ENCODE measurements at regions not wholly inside any gene's neighbourhood (a gene's known extent, or its start where the extent isn't known, plus 50 kb on each side); places are given as distances from the start of the nearest gene placed in this dataset.
"Not testable (repeated sequence)": the region's sequence is repeated elsewhere in the genome, so short reads cannot be mapped to it uniquely, and the experiment has no call there.

DNA sequence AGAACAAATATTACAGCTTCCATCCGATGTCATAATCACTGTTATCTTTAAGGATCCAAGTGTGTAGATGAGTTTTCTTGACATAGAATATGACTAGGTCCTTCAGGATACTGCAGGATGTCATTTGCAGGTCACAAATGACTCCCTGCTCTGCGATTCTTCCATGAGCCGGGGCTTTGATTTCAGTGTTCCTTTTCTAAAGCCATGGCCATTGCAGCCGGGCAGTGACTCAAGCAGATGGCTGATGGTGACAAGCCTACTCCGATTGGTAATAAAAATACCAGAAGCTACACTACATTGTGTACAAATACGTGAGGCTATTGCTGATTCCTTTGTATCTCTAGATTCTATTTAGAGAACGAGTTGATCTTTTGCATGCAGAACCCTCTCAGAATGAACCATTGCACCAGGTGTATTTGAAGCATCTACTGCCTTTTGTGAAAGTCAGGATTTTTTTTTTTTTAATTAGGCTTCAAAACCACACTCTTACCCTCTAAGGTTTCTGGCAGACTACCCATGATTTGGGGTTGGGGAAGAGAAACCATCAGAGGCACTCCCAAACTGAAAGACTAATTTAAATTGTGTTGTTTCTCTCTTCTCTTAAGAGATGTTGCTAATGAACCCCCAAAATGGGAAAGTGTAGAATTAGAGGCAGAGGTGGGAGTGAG lies 271.0 kb upstream of the ADRA1B start:
- no peak for DNase-seq

DNA sequence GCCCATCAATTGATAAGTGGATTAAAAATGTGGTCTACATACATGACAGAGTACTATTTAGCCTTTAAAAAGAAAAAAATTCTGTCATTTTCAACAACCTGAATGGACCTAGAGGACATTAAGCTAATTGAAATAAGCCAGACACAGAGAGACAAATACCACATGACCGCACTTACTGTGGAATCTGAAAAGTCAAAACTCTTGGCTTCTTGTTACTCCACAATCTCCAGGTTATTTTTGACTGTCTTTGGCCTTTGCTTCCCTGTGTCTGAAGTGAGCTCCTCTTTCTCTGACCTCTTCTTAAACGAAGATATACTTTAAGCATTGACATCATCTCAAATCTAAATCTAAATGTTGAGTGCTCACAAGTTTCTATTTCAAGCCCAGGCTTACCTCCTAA lies 265.5 kb upstream of the ADRA1B start:
- no peak for DNase-seq

DNA sequence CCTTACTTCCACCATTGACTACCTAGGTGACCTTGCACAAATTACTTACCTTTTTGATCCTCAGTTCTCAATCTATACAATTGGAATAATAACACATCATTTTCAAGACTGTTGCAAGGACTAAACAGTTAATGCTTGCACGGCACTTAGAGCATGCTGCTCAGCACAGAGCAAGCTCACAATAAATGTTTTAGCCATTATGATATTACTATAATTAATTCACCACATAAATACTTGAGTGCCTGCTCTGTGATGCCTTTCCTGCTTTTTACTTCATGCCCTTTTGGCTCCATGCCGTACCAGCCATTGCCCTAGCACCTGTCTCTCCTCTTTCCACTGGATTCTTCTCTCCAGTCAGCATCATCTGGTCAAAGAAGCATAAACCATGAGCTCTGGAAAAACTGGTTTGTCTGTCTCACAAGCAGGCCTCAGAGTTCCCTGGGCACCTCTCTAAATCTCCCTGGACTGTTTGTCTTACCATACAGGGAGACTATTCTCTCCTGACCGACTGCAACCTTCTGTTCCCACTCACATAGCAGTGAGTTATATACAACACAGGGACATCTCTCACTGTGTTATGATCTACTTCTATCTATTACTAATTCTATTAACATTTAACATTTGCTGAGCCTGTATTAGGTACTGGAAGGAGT lies 260.4 kb upstream of the ADRA1B start:
- DNase-seq = no peak

DNA sequence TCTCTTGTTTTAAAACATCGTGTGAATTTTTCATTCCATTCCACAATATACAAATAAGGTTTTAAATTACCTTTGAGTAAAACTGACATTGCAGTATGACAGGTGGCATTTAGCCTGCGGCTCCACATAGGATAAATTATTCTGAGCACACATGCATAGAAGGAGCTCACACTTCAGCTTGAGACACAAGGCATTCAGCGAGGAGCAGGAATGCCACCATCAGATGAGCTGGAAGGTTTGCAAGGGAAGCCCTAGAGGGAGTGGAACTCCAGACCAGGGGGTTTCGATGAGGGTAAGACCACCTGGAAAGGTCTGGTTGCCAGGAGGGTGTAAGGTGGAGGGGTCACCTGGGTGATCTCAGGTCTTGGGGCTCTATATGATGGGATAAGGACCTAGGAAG lies 259.0 kb upstream of the ADRA1B start:
- DNase-seq = no peak

DNA sequence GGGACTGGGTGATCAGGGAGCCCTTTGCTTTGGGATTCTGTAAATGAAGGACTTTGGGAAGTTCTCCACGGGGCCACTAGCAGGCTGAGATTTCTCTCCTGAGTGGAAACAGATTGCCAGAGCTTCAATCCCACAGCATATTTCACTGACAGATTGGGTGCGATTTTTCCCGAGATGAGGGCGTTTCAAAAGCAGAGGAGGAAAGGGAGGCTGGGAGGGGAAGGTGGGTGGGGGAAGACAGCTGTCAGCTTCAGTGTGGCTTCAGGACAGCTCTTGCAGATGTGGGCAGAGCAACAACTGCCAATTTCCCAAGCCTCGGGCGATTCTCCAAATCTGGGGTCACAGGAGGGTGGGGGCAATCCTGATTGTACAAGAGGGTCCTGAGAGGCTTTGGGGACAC lies 258.5 kb upstream of the ADRA1B start:
- no peak for DNase-seq

DNA sequence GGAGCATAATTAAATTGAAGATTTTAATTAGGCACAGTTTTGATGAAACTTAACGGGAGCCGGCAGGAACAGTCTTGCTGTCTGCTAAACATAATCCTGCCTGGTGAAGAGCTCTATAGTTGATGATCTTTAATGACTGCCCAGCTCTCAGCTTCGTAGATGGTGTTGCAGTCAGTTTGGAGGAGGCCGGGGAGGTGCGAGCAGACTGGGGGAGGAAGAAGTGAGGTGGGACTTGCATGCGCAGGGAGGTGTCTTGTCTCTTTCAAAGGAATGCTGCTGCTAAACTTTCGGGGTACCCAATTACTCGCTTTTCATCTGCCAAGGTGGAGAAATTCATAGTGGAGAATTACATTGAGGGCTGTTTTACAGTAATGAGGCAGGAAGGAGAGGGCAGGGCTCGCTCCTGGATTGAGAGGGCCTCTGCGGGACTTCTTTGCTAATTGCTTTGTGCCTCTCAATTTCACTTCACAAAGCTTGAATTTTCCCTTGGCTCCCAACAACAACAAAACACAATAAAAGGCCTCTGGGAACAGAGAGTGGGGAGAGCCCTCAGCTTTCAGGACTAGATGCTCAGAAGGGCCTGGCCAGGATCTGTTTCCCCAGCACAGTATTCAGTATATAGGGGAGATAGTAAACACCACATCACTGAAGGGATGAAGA lies 257.9 kb upstream of the ADRA1B start:
- DNase-seq = no peak

DNA sequence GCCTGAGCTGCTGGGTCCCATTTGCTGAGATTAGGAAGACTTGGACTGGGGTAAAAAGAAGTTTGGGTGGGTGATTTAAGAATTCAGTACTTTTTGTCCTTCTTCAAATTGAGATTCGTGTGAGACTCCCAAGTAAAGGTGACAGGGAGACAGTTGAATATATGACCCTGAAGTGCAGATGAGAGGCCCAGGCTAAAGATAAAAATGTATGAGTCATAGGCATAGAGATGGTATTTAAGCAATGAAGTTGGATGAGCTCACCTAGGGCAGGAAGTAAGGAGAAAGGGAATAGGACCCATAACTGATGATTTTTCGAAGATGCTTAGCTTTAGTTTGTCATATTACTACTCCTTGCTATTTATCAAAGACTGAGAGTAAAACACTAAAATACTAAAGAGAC lies 255.9 kb upstream of the ADRA1B start:
- no peak for DNase-seq

DNA sequence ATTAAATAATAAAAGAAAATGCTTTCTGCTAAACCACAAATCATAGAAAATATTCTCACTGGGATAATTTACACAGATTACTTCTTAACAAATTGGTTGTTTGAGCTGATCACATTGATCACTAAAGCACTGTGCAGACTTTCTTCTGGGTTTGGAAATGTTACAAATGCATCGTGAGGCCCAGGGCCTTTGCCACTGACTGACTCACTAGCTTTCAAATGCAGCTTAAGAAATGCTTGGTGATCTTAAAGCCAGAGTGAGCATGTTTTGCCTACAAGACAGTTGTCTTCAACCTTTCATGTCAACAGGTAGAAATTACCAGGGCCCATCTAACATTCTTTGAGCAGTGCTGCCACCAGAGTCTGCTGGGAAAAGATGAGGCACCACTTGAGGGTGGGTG lies 252.3 kb upstream of the ADRA1B start:
- DNase-seq = no peak

DNA sequence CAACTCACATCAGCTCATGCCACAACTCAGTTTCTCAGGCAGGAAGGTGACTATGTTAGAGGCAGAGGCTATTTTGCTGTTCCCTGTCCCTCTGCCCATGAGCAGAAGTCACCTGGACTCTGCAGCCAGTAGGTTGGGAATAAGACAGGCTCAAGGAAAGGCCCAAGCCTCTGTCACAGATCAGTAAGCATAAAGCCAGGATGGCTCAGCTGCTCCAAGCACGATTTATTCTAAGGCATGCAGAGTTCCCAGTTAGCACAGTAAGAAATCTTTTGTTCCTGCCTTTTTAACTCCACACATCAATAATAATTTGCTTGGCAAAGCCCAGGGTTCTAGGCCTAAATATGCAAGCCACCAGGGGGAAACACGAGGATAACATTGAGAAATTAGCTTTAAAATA lies 249.0 kb upstream of the ADRA1B start:
- DNase-seq = peak; percentile 5

DNA sequence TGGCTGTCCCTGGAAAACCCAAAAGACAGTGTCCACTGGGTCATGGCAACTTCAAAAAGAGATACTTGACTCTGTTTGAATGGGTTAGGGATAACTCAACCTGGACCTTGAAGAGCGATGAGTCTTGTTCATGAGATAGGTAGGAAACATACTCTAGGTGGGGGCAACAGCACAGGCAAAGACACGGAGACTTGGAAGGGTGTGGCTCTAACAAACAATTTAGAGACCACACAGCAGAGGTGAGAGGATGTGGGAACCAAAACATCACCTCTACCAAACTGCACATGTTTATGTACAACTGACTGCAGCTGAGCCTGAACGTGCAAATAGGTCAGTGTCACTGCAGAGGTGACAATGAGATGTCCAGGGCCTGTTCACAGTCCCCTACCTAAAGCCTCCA lies 247.7 kb upstream of the ADRA1B start:
- no peak for DNase-seq

DNA sequence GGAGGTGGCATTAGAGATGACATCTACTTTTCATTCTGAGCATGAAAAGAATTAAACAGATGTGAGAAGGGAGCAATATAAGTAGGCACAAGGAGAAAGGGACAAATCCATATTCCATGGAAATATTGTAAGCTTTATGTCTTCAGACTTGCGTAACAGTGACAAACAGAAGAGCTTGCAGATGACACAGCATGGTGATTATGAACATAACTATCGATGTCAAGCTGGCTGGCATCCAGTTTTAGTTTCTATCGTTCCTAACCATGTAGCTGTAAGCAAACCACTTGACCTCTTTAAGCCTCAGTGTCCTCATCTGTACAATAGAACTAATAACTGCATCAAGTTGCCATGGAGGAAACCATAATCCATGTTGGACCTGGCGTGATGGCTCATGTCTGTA lies 246.7 kb upstream of the ADRA1B start:
- DNase-seq = no peak

DNA sequence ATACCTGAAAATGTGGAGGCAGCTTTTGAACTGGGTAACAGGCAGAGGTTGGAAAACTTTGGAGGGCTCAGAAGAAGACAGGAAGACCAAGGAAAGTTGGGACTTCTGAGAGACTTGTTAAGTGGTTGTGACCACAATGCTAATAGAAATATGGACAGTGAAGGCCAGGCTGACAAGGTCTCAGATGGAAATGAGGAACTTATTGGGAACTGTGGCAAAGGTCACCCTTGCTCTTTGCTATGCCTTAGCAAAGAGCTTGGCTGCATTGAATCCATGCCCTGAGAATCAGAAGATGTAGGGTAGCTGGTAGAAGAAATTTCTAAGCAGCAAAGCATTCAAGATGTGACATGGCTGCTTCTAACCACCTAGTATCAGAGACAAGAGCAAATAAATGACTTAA lies 244.4 kb upstream of the ADRA1B start:
- no peak for DNase-seq

DNA sequence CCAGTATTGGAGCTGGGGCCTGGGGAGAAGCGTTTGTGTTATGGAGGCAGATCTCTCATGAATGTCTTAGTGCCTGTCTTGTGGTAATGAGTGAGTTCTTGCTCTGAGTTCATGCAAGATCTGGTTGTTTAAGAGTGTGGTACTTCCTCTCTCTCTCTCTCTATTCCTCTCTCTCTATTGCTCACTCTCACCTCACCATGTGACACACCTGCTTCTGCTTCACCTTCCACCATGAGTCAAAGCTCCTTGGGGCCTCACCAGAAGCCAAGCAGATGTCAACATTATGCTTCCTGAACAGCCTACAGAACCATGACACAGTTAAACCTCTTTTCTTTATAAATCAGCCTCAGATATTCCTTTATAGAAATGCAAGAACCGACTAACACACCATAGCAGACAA lies 242.7 kb upstream of the ADRA1B start:
- DNase-seq = no peak

DNA sequence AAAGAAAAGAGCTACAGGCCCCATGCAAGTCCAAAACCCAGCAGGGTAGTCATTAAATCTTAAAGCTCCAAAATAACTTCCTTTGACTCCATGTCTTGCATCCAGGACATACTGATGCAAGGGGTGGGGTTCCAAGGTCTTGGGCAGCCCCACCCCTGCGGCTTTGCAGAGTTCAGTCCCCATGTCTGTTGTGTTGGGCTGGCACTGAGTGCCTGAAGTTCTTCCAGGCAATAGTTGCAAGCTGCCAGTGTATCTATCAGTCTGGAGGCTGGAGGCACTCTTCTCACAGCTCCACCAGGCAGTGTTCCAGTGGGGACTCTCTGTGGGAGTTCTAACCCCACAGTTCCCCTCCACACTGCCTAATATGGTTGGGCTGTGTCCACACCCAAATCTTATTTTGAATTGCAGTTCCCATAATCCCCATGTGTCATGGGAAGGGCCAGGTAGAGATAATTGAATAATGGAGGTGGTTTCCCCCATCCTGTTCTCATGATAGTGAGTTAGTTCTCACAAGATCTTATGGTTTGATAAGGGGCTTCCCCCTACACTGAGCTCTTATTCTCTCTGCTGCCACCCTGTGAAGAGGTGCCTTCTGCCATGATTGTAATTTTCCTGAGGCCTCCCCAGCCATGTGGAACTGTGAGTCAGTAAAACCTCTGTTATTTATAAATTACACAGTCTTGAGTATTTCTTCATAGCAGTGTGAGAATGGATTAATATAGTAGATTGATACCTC lies 237.5 kb upstream of the ADRA1B start:
- no peak for DNase-seq

DNA sequence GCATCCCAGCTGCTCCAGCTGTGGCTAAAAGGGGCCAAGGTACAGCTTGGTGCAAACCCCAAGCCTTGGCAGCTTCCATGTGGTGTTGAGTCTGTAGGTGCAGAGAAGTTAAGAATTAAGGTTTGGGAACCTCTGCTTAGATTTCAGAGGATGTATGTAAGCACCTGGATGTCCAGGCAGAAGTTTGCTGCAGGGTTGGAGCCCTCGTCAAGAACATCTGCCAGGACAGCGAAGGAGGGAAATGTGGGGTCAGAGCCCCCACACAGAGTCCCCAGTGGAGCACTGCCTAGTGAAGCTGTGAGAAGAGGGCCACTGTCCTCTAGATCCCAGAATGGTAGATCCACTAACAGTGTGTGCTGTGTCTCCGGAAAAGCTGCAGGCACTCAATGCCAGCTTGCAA lies 236.2 kb upstream of the ADRA1B start:
- DNase-seq = no peak

DNA sequence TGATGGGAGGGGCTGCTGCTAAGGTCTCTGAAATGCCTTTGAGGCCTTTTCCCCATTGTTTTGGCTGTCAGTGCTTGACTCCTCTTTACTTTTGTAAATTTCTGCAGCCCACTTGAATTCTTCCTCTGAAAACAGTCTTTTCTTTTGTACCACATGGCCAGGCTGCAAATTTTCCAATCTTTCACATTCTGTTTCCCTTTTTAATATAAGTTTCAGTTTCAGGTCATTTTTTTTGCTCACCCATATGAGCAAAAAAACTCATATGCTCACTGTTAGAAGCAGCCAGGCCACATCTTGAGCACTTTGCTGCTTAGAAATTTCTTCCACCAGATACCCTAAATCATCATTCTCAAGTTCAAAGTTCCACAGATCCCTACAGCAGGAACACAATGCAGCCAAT lies 234.6 kb upstream of the ADRA1B start:
- DNase-seq = no peak

DNA sequence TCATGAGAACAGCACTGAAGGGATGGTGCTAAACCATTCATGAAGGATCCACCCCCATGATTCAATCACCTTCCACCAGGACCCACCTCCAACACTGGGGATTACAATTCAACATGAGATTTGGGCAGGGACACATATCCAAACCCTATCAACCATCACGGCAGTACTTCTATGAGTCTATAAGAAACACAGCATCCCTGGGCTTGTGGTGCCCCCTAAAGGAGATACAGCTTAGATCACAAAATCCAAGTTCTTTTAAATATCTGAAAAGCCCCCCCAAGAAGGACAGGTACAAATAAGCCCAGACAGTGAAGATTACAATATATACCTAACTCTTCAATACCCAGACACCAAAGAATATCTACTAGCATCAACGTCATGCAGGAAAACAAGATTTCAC lies 233.7 kb upstream of the ADRA1B start:
- no peak for DNase-seq

DNA sequence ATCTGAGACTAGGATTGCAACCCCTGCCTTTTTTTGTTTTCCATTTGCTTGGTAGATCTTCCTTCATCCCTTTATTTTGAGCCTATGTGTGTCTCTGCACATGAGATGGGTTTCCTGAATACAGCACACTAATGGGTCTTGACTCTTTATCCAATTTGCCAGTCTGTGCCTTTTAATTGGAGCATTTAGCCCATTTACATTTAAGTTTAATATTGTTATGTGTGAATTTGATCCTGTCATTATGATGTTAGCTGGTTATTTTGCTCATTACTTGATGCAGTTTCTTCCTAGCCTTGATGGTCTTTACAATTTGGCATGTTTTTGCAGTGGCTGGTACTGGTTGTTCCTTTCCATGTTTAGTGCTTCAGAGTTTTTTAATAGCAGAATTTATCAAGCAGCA lies 228.4 kb upstream of the ADRA1B start:
- DNase-seq = not testable (repeated sequence)

DNA sequence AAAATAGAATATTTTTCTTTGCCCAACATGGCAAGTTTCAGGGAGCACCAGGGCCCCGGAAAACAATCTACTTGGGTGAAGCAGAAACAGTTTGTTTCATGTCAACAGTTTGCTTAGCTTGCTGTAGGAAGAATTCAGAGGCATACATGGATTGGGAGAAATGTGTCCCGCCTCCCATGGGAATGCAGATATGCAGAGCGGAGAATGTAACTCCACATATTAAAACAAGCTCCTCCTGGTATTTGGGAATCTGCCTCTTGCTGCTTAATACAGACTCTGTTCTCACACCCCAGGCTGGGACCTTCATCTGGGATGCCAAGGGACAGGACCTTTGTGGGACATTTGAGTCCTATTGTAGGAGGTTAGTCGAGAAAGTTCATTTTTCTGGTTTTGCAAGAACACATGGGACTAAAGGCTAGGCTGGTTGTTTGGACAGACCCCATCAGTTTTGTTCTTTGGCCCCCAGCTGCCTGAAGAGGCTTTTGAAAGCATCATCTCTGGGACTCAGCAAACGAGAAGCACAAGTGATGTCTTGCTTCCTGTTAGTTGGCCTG lies 220.5 kb upstream of the ADRA1B start:
- DNase-seq = no peak

DNA sequence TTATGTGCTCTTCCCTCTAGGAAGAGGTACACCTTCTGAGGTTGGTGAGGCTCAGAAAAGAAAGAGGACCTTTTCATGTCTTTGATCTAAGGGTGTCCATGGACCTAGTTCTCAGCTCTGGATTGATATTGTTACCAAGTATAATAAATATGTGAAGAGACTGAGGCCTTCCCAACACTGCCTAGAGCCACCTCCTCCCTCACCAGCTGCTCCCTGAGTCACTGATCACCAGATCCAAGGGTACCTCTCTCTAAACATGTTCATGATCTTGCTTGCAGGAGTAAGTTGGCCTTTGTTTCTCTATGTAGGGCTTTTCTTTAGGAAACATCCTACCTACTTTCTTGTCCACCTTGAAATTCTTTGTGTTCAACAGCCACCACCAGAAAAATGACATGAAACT lies 218.8 kb upstream of the ADRA1B start:
- DNase-seq = no peak

DNA sequence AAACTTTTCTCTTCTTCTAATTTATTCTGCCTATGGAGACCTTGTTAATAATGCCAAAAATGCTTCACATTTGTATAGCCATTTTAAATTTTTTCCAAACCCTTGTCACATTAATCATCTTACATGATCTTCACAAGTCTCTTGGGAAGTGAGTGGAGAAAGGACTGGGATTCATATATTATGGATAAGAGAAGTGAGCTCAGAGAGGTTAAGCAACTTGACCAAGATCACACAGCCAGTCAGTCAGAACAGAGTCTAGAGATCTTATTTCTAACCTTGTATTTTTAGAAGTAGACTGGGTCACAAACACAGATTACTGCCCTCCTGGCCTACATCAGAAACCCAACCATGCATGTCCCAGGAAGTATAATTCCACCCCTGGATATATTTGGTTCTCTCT lies 218.0 kb upstream of the ADRA1B start:
- no peak for DNase-seq

DNA sequence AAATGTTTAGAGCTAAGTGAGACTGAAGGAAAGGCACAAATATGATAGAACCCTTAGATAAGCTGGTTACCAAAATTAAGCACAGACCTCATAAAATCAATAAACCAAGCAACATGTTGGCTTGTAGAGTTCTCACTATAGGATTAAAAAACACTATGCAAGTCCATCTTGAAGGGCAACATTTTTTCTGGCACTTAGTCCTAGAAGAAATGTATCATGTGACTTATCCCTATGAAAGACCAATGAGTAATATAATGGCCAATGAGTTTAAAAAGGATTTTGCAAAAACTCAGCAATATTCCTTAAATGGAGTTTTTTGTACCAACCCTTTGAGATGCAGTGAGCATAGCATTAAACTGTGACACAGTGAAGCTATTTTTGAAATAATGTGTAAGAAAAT lies 216.3 kb upstream of the ADRA1B start:
- DNase-seq = no peak

DNA sequence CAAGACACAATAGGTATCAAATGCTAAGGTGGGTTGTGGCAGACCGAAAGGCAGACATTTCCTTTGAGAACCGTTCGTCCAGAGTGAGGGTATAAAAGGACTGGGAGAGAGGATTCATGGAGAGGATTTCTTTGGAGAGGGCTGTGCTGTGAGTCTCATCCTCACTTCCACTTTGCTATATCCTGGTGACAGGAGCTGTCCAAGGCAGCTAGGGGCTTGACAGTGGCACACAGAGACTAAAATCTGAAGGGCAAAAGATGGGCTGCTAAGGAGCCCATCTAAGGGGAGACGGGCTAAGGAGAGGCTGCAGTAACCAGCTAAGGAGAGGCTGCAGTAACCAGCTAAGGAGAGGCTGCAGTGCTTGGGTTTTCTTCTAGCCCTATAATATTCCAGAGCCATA lies 214.0 kb upstream of the ADRA1B start:
- DNase-seq = no peak
